Osteoblast (primary cell): ENCODE measurements at regions not wholly inside any gene's neighbourhood (a gene's known extent, or its start where the extent isn't known, plus 50 kb on each side); places are given as distances from the start of the nearest gene placed in this dataset.

Experiments
- DNase-seq: peaks from one replicate; pipeline ENCODE4 v3.0.0; 2011; ENCODE audit warnings: low spot score, mixed read lengths; ENCODE audit not compliant: insufficient read length; ENCODE audit errors: missing footprints
- H2AFZ ChIP-seq: 2 replicates; pipeline ENCODE4 v1.6.0; 2011; ENCODE audit warnings: mild to moderate bottlenecking, low read length
- H3K27ac ChIP-seq: 2 replicates; pipeline ENCODE4 v1.5.1; 2011; ENCODE audit warnings: mild to moderate bottlenecking, low read depth, low read length, moderate library complexity
- H3K27me3 ChIP-seq: 2 replicates; pipeline ENCODE4 v1.6.0; 2012; ENCODE audit warnings: mild to moderate bottlenecking, control low read depth, inconsistent platforms, low read length, moderate library complexity; ENCODE audit not compliant: insufficient read depth
- H3K36me3 ChIP-seq: 2 replicates; pipeline ENCODE4 v1.5.1; 2011; ENCODE audit warnings: mild to moderate bottlenecking, low read length, control low read depth, moderate library complexity; ENCODE audit not compliant: insufficient read depth
- H3K4me1 ChIP-seq: 2 replicates; pipeline ENCODE4 v1.5.1; 2011; ENCODE audit warnings: mild to moderate bottlenecking, low read length, control low read depth, moderate library complexity; ENCODE audit not compliant: insufficient read depth
- H3K4me2 ChIP-seq: 2 replicates; pipeline ENCODE4 v1.6.0; 2011; ENCODE audit warnings: mild to moderate bottlenecking, low read length; ENCODE audit not compliant: insufficient read depth
- H3K4me3 ChIP-seq: fragments of 200-600 bp; sonication (generic); 3 replicates; pipeline ENCODE4 v1.5.1; 2012; ENCODE audit warnings: mild to moderate bottlenecking, low read length, inconsistent platforms; ENCODE audit not compliant: insufficient read depth
- H3K79me2 ChIP-seq: 2 replicates; pipeline ENCODE4 v1.6.0; 2012; ENCODE audit warnings: mild to moderate bottlenecking, low read length, control low read depth, inconsistent platforms; ENCODE audit not compliant: insufficient read depth
- H3K9me3 ChIP-seq: 2 replicates; pipeline ENCODE4 v1.5.1; 2011; ENCODE audit warnings: low read depth, low read length, control low read depth
- H4K20me1 ChIP-seq: 2 replicates; pipeline ENCODE4 v1.6.0; 2012; ENCODE audit warnings: mild to moderate bottlenecking, low read length, control low read depth; ENCODE audit not compliant: insufficient read depth
- TF ChIP-seq, protein P1 (sequence below): IDR thresholded peaks from 2 replicates; pipeline ENCODE4 v1.5.1; 2011; ENCODE audit warnings: mild to moderate bottlenecking, low read depth, low read length, moderate library complexity; ENCODE audit errors: extremely low read depth

DNA sequence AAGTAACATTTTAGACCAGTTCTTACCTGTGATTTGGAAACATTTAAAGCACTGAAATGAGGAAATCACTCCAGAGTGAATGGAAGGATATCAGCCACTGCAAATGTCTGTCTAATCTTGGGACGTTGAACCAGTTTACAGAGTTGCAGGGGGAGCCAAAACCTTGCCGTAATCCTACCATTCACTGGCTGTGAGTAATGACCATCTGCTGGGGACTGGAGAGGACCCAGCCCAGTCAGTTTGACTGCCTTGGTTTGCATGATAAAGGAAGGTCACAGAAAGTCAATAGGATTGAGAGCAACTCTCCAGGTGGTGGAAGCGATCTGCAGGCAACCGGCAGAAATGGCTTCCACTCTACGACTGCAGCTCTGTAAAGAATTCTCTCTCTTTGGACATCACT, 167.2 kb downstream of the AKR1D1 start:
- Histone ChIP-seq H3K4me1 (no peaks in the 10 kb centered on the region), H4K20me1 (no peaks in the 10 kb centered on the region), H2AFZ (no peak overlapping the region), H3K9me3 (no peaks in the 10 kb centered on the region), H3K27me3 (no peaks in the 10 kb centered on the region), H3K4me2 (no peak overlapping the region), H3K36me3 (no peaks in the 10 kb centered on the region), H3K79me2 (no peaks in the 10 kb centered on the region), H3K4me3 (no peak overlapping the region), H3K27ac (no peak overlapping the region)
- DNase-seq = no peak
- TF ChIP-seq, protein P1, sequence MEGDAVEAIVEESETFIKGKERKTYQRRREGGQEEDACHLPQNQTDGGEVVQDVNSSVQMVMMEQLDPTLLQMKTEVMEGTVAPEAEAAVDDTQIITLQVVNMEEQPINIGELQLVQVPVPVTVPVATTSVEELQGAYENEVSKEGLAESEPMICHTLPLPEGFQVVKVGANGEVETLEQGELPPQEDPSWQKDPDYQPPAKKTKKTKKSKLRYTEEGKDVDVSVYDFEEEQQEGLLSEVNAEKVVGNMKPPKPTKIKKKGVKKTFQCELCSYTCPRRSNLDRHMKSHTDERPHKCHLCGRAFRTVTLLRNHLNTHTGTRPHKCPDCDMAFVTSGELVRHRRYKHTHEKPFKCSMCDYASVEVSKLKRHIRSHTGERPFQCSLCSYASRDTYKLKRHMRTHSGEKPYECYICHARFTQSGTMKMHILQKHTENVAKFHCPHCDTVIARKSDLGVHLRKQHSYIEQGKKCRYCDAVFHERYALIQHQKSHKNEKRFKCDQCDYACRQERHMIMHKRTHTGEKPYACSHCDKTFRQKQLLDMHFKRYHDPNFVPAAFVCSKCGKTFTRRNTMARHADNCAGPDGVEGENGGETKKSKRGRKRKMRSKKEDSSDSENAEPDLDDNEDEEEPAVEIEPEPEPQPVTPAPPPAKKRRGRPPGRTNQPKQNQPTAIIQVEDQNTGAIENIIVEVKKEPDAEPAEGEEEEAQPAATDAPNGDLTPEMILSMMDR = no peak

DNA sequence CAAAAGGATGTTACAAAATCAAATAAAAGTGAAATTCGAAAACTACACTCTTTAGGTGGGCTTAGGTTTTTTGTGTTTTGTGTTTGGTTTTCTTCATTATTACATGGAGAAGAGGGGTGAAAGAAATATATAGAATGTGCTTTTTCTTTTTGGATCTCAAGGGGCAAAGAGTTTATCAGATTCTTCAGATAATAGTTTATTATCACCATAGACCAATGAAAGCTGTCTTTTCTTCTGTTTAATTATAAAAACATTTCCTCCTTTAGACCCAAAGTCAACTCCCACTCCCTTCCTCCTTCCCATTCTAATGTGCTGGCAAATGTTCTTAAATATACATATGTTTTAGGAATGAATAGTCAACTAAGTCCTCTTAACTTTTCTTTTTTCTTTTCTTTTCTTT, 167.6 kb downstream of the AKR1D1 start:
- Histone ChIP-seq H3K27me3 (no peaks in the 10 kb centered on the region), H3K9me3 (no peaks in the 10 kb centered on the region), H3K27ac (no peak overlapping the region), H3K36me3 (no peaks in the 10 kb centered on the region), H3K4me3 (no peak overlapping the region), H3K79me2 (no peaks in the 10 kb centered on the region), H4K20me1 (no peaks in the 10 kb centered on the region), H3K4me1 (no peaks in the 10 kb centered on the region), H3K4me2 (no peak overlapping the region), H2AFZ (no peak overlapping the region)
- no peak for DNase-seq
- TF ChIP-seq, protein P1 = no peak

DNA sequence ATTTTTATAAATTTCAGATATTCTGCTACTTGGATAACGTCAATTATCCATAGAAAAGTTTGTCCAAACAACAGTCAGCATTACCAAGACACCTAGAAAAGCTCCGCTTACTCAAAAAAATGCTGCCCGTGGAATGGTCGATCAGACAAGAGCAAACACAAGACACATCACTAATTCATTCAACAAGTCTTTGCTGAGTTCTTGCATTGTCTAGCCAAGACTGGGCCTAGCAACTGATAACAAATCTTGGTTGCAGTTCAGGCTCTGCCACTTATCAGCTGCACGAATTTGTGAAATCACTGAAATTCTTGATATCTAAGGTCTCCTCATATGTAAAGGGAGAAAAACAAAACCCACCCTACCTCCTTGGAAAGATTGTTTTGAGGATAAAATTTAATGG, 168.3 kb downstream of the AKR1D1 start:
- Histone ChIP-seq H3K27me3 (no peaks in the 10 kb centered on the region), H4K20me1 (no peaks in the 10 kb centered on the region), H3K9me3 (no peaks in the 10 kb centered on the region), H3K4me2 (no peak overlapping the region), H3K27ac (no peak overlapping the region), H3K36me3 (no peaks in the 10 kb centered on the region), H2AFZ (no peak overlapping the region), H3K79me2 (no peaks in the 10 kb centered on the region), H3K4me3 (no peak overlapping the region), H3K4me1 (no peaks in the 10 kb centered on the region)
- TF ChIP-seq, protein P1 = no peak
- no peak for DNase-seq

DNA sequence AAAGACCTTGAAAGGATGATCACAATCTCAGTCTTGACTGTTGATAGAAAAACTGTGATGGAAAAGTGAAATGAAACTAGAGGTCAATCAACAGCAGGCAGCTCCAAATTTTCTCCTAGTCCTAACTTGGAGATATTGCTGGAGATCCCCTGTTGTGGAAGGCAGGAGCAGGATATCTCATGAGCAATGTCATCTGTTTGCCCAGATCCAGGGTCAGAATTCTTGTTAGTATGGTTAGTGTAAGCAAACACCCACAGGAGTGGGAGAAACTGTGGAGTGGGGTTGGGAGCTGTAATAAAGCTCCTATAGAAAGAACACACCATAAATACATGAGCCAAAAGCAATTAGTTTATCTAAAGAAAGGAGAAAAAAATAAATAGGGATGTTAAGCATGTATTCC, 169.0 kb downstream of the AKR1D1 start:
- Histone ChIP-seq H4K20me1 (no peaks in the 10 kb centered on the region), H2AFZ (no peak overlapping the region), H3K4me1 (no peaks in the 10 kb centered on the region), H3K4me2 (no peak overlapping the region), H3K27ac (no peak overlapping the region), H3K79me2 (no peaks in the 10 kb centered on the region), H3K4me3 (no peak overlapping the region), H3K27me3 (no peaks in the 10 kb centered on the region), H3K9me3 (no peaks in the 10 kb centered on the region), H3K36me3 (no peaks in the 10 kb centered on the region)
- no peak for DNase-seq
- TF ChIP-seq, protein P1 = no peak
